T-helper 17 cell (primary cell): ENCODE measurements at regions not wholly inside any gene's neighbourhood (a gene's known extent, or its start where the extent isn't known, plus 50 kb on each side); places are given as distances from the start of the nearest gene placed in this dataset.

ENCODE experiments used
- ATAC-seq: fragments of 150-1000 bp; cut with Tn5 transposase; 2 replicates; pipeline ENCODE4 v1.10.0; 2021; ENCODE audit warnings: mild to moderate bottlenecking, moderate library complexity
- DNase-seq, 3 donors: peaks; one replicate each; pipeline versions ENCODE4 v3.0.0 to v3.0.0-alpha.2; 2020 to 2021
- H3K9me3 ChIP-seq: one replicate; pipeline ENCODE4 v1.7.0; 2013; ENCODE audit warnings: low read length, mild to moderate bottlenecking; ENCODE audit not compliant: control insufficient read depth, poor library complexity, severe bottlenecking
- H3K27ac Mint-ChIP-seq: one replicate; pipeline ENCODE4 v1.8.0; 2022; ENCODE audit warnings: mild to moderate bottlenecking, moderate library complexity, mixed read lengths
- H3K27me3 Mint-ChIP-seq: one replicate; pipeline ENCODE4 v1.8.0; 2022; ENCODE audit warnings: mixed read lengths
- H3K36me3 Mint-ChIP-seq: one replicate; pipeline ENCODE4 v1.8.0; 2022; ENCODE audit warnings: low read depth, mixed read lengths
- H3K4me1 Mint-ChIP-seq: one replicate; pipeline ENCODE4 v1.8.0; 2022; ENCODE audit warnings: mild to moderate bottlenecking, mixed read lengths
- H3K4me3 Mint-ChIP-seq: one replicate; pipeline ENCODE4 v1.8.0; 2022; ENCODE audit warnings: mild to moderate bottlenecking, moderate library complexity, mixed read lengths

- DNase-seq, result no peak
- Mint-ChIP-seq H3K4me1 (peaks cover 4% of the 10 kb centered on the region), H3K4me3 (no peak overlapping the region), H3K36me3 (no peaks in the 10 kb centered on the region), H3K27me3 (peaks cover 58% of the 10 kb centered on the region), H3K27ac (no peak overlapping the region)
- ATAC-seq, result no peak
- H3K9me3 ChIP-seq, result no peaks in the 10 kb centered on the region
Measured at GRCh38 chr10:63919575-63920279, 398.5 kb downstream of the REEP3 start.

- Mint-ChIP-seq H3K27me3 (peaks cover 65% of the 10 kb centered on the region), H3K36me3 (no peaks in the 10 kb centered on the region), H3K4me1 (peaks cover 4% of the 10 kb centered on the region), H3K27ac (no peak overlapping the region), H3K4me3 (no peak overlapping the region)
- no peaks in the 10 kb centered on the region for H3K9me3 ChIP-seq
- DNase-seq (no peak), ATAC-seq (no peak)
Measured at GRCh38 chr10:63920926-63921325, 399.7 kb downstream of the REEP3 start.

GRCh38 chr10:63921908-63922467 lies 400.8 kb downstream of the REEP3 start:
- Mint-ChIP-seq H3K27me3 (peaks cover 63% of the 10 kb centered on the region), H3K36me3 (no peaks in the 10 kb centered on the region), H3K4me3 (no peak overlapping the region), H3K4me1 (peaks cover 4% of the 10 kb centered on the region), H3K27ac (no peak overlapping the region)
- H3K9me3 ChIP-seq, result no peaks in the 10 kb centered on the region
- ATAC-seq, result no peak
- DNase-seq, result no peak

GRCh38 chr10:63922468-63923284 lies 401.5 kb downstream of the REEP3 start:
- no peaks in the 10 kb centered on the region for H3K9me3 ChIP-seq
- ATAC-seq (no peak), DNase-seq (no peak)
- H3K27ac Mint-ChIP-seq, result no peak overlapping the region
- peaks cover 61% of the 10 kb centered on the region for H3K27me3 Mint-ChIP-seq
- H3K36me3 Mint-ChIP-seq, result no peaks in the 10 kb centered on the region
- no peak overlapping the region for H3K4me3 Mint-ChIP-seq
- peaks cover 4% of the 10 kb centered on the region for H3K4me1 Mint-ChIP-seq

GRCh38 chr10:63929831-63930467 lies 408.7 kb downstream of the REEP3 start:
- Mint-ChIP-seq H3K4me3 (no peak overlapping the region), H3K36me3 (no peaks in the 10 kb centered on the region), H3K4me1 (no peaks in the 10 kb centered on the region), H3K27me3 (peaks cover 33% of the 10 kb centered on the region), H3K27ac (no peak overlapping the region)
- H3K9me3 ChIP-seq, result no peaks in the 10 kb centered on the region
- DNase-seq, result no peak
- ATAC-seq, result no peak

GRCh38 chr10:63930584-63930983 lies 409.4 kb downstream of the REEP3 start:
- H3K27me3 Mint-ChIP-seq, result peaks cover 27% of the 10 kb centered on the region
- no peaks in the 10 kb centered on the region for H3K36me3 Mint-ChIP-seq

GRCh38 chr10:63935705-63936104 lies 414.5 kb downstream of the REEP3 start:
- peaks cover 11% of the 10 kb centered on the region for H3K27me3 Mint-ChIP-seq
- no peaks in the 10 kb centered on the region for H3K9me3 ChIP-seq
- no peak for ATAC-seq
- H3K27ac Mint-ChIP-seq, result no peak overlapping the region
- no peak for DNase-seq
- H3K36me3 Mint-ChIP-seq, result no peaks in the 10 kb centered on the region
- H3K4me1 Mint-ChIP-seq, result no peaks in the 10 kb centered on the region
- no peak overlapping the region for H3K4me3 Mint-ChIP-seq

More at GRCh38 chr10:63930584-63930983, 409.4 kb downstream of the REEP3 start:
- ATAC-seq, result no peak
- no peak overlapping the region for H3K27ac Mint-ChIP-seq
- no peak for DNase-seq
- no peaks in the 10 kb centered on the region for H3K4me1 Mint-ChIP-seq
- no peaks in the 10 kb centered on the region for H3K9me3 ChIP-seq
- no peak overlapping the region for H3K4me3 Mint-ChIP-seq

GRCh38 chr10:63940277-63940922 lies 419.2 kb downstream of the REEP3 start:
- no peak overlapping the region for H3K27ac Mint-ChIP-seq
- H3K36me3 Mint-ChIP-seq, result no peaks in the 10 kb centered on the region
- peaks cover 4% of the 10 kb centered on the region for H3K27me3 Mint-ChIP-seq
- no peak for ATAC-seq
- no peak overlapping the region for H3K4me3 Mint-ChIP-seq
- no peaks in the 10 kb centered on the region for H3K4me1 Mint-ChIP-seq
- no peak for DNase-seq
- H3K9me3 ChIP-seq, result no peaks in the 10 kb centered on the region

- Mint-ChIP-seq H3K27ac (no peak overlapping the region), H3K36me3 (no peaks in the 10 kb centered on the region), H3K4me1 (no peaks in the 10 kb centered on the region)
Measured at GRCh38 chr10:63964406-63964805, 443.2 kb downstream of the REEP3 start.

GRCh38 chr10:63965846-63966245 lies 444.6 kb downstream of the REEP3 start:
- Mint-ChIP-seq H3K27me3 (peaks cover 8% of the 10 kb centered on the region), H3K36me3 (no peaks in the 10 kb centered on the region), H3K27ac (no peak overlapping the region), H3K4me1 (no peaks in the 10 kb centered on the region), H3K4me3 (no peak overlapping the region)
- no peak for ATAC-seq
- peaks cover 2% of the 10 kb centered on the region for H3K9me3 ChIP-seq
- DNase-seq, result no peak

More at GRCh38 chr10:63964406-63964805, 443.2 kb downstream of the REEP3 start:
- H3K27me3 Mint-ChIP-seq, result peaks cover 8% of the 10 kb centered on the region
- DNase-seq, result no peak
- H3K4me3 Mint-ChIP-seq, result no peak overlapping the region
- ATAC-seq, result no peak
- peaks cover 2% of the 10 kb centered on the region for H3K9me3 ChIP-seq

GRCh38 chr10:63972949-63973827 lies 452.0 kb downstream of the REEP3 start:
- Mint-ChIP-seq H3K4me3 (no peak overlapping the region), H3K4me1 (peaks cover 3% of the 10 kb centered on the region), H3K36me3 (no peaks in the 10 kb centered on the region)

GRCh38 chr10:63976538-63976937 lies 455.3 kb downstream of the REEP3 start:
- no peak for DNase-seq

More at GRCh38 chr10:63972949-63973827, 452.0 kb downstream of the REEP3 start:
- H3K9me3 ChIP-seq, result no peaks in the 10 kb centered on the region
- DNase-seq (no peak), ATAC-seq (no peak)
- Mint-ChIP-seq H3K27me3 (no peaks in the 10 kb centered on the region), H3K27ac (no peak overlapping the region)

More at GRCh38 chr10:63976538-63976937, 455.3 kb downstream of the REEP3 start:
- Mint-ChIP-seq H3K27ac (no peak overlapping the region), H3K27me3 (peaks cover 5% of the 10 kb centered on the region), H3K4me3 (no peak overlapping the region), H3K36me3 (no peaks in the 10 kb centered on the region), H3K4me1 (peaks cover 5% of the 10 kb centered on the region)
- no peaks in the 10 kb centered on the region for H3K9me3 ChIP-seq
- peak; percentile 55 for ATAC-seq
